ENCODE measurements at regions not wholly inside any gene's neighbourhood (a gene's known extent, or its start where the extent isn't known, plus 50 kb on each side); places are given as distances from the start of the nearest gene placed in this dataset.

DNA sequence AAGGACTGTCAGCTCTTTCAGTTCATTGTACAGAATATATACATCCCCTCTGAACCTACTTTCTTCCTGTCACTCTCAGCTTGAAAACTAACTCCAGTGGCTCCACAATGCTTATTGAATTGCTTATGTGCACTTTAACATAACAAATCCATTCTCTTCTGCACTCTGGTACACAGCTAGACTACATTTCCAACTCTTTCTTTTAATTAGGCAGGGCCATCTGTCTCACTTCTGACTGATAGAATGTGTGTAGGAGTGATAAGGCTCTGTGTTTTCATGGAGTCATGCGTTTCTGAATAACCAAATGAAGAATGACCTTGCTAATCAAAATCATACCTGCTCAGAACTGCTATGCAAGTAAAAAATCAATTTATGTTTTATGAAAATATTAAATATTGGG, 278.5 kb upstream of the CCDC179 start:
- no peak overlapping the region for H3K9ac ChIP-seq (ENCODE audit: low read length in 2 of 2)
- no peaks in the 10 kb centered on the region for H3K4me1 ChIP-seq (ENCODE audit: control insufficient read depth, insufficient read depth, low read length)
- no peaks in the 10 kb centered on the region for H3K36me3 ChIP-seq (ENCODE audit: control insufficient read depth in 2 of 2, insufficient read depth in 2 of 2, low read length in 2 of 2)
- no peak overlapping the region for H3K27ac ChIP-seq (ENCODE audit: low read length)
- no peak overlapping the region for H3K4me3 ChIP-seq (ENCODE audit: low read length in 2 of 2)
- no peaks in the 10 kb centered on the region for H3K9me3 ChIP-seq (ENCODE audit: control insufficient read depth in 2 of 2, low read length in 2 of 2)
- H3K27me3 ChIP-seq (ENCODE audit: control insufficient read depth in 1 of 2, insufficient read depth in 2 of 2, low read length in 2 of 2) = no peaks in the 10 kb centered on the region

DNA sequence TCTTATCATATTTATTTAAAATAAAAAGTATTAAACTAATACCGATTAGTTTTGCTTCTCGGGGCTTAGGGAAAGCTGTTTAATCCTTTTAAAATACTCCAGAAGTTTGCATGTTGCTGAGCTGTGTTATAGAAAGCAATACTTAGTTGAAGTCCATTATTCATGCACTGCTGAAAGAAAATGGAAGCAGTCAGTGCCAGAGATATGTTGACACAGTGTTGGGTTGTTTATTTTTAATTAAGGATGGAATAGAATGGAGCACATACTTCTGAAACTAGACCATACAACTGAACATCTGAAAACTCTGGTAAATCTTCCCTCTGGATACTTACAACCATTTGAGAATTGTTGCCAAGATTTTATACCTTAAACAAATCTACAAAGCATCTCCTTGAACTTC, 282.7 kb upstream of the CCDC179 start:
- no peaks in the 10 kb centered on the region for H3K27me3 ChIP-seq (ENCODE audit: control insufficient read depth in 1 of 2, insufficient read depth in 2 of 2, low read length in 2 of 2)
- no peak overlapping the region for H3K4me3 ChIP-seq (ENCODE audit: low read length in 2 of 2)
- no peak overlapping the region for H3K27ac ChIP-seq (ENCODE audit: low read length)
- H3K9ac ChIP-seq (ENCODE audit: low read length in 2 of 2) = no peak overlapping the region
- H3K9me3 ChIP-seq (ENCODE audit: control insufficient read depth in 2 of 2, low read length in 2 of 2) = no peaks in the 10 kb centered on the region
- H3K4me1 ChIP-seq (ENCODE audit: control insufficient read depth, insufficient read depth, low read length) = no peaks in the 10 kb centered on the region
- no peaks in the 10 kb centered on the region for H3K36me3 ChIP-seq (ENCODE audit: control insufficient read depth in 2 of 2, insufficient read depth in 2 of 2, low read length in 2 of 2)

DNA sequence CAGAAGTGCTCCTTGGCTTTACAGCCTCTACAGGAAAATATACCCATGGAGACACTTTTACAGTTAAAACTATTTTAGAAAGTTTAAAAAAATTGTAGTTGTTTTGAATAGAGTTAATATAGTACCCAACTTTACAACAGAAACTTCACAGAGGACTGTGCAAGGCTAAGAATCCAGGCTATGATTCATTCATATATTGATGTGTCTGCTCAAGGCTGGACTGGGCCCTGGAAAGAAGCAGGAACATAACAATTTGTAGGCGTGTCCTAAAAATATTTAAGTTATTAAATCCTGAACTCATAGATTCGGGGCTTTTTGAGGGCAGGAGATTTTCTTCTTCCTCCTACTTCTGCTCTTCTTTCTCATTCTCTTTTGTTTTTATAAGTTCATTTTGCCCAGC, 291.5 kb upstream of the CCDC179 start:
- Histone ChIP-seq H3K4me1 (ENCODE audit: control insufficient read depth, insufficient read depth, low read length) (no peaks in the 10 kb centered on the region), H3K27me3 (ENCODE audit: control insufficient read depth in 1 of 2, insufficient read depth in 2 of 2, low read length in 2 of 2) (no peaks in the 10 kb centered on the region), H3K9ac (ENCODE audit: low read length in 2 of 2) (no peak overlapping the region), H3K9me3 (ENCODE audit: control insufficient read depth in 2 of 2, low read length in 2 of 2) (no peaks in the 10 kb centered on the region), H3K36me3 (ENCODE audit: control insufficient read depth in 2 of 2, insufficient read depth in 2 of 2, low read length in 2 of 2) (no peaks in the 10 kb centered on the region), H3K27ac (ENCODE audit: low read length) (no peak overlapping the region), H3K4me3 (ENCODE audit: low read length in 2 of 2) (no peak overlapping the region)

DNA sequence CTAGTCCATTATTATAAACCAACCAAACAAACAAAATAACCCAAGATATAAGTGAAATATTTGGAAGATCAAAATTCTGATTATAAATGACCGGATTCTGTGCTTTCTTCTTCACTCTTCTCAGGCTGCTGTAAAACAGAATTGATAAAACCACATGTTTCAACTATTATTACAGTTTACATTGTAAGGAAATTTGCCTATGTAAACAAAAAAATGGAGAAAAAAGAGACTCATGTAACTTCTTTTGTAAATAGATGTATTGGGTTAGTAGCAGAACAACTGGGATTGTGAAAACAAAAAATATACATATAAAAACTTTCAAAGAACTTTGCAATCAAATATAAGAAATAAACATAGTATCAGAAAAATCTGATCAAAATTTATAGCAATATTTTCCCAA, 295.2 kb upstream of the CCDC179 start:
- no peak overlapping the region for H3K27ac ChIP-seq (ENCODE audit: low read length)
- no peaks in the 10 kb centered on the region for H3K9me3 ChIP-seq (ENCODE audit: control insufficient read depth in 2 of 2, low read length in 2 of 2)
- no peaks in the 10 kb centered on the region for H3K36me3 ChIP-seq (ENCODE audit: control insufficient read depth in 2 of 2, insufficient read depth in 2 of 2, low read length in 2 of 2)
- H3K27me3 ChIP-seq (ENCODE audit: control insufficient read depth in 1 of 2, insufficient read depth in 2 of 2, low read length in 2 of 2) = no peaks in the 10 kb centered on the region
- H3K4me3 ChIP-seq (ENCODE audit: low read length in 2 of 2) = no peak overlapping the region
- H3K4me1 ChIP-seq (ENCODE audit: control insufficient read depth, insufficient read depth, low read length) = no peaks in the 10 kb centered on the region
- no peak overlapping the region for H3K9ac ChIP-seq (ENCODE audit: low read length in 2 of 2)

DNA sequence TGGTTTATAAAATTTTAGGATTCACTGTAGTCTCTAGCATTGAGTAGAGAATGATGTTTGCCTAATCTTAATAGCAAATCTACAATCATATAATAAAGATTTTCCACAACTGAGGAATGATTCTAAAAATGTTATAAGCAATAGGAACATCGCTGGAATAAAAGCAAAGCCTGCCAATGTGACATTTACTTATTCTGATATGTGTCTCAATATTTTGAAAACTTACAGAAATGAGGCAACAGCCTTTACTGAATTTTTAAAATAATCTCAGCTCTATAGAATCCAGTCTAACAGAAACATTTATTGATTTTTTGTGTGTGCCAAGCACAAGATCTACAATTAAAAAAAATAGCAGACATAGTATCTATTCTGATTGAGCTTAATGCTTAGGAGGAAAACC, 303.7 kb upstream of the CCDC179 start:
- H3K27ac ChIP-seq (ENCODE audit: low read length) = no peak overlapping the region
- no peaks in the 10 kb centered on the region for H3K4me1 ChIP-seq (ENCODE audit: control insufficient read depth, insufficient read depth, low read length)
- no peak overlapping the region for H3K4me3 ChIP-seq (ENCODE audit: low read length in 2 of 2)
- H3K27me3 ChIP-seq (ENCODE audit: control insufficient read depth in 1 of 2, insufficient read depth in 2 of 2, low read length in 2 of 2) = no peaks in the 10 kb centered on the region
- H3K9ac ChIP-seq (ENCODE audit: low read length in 2 of 2) = no peak overlapping the region
- H3K36me3 ChIP-seq (ENCODE audit: control insufficient read depth in 2 of 2, insufficient read depth in 2 of 2, low read length in 2 of 2) = no peaks in the 10 kb centered on the region
- no peaks in the 10 kb centered on the region for H3K9me3 ChIP-seq (ENCODE audit: control insufficient read depth in 2 of 2, low read length in 2 of 2)

DNA sequence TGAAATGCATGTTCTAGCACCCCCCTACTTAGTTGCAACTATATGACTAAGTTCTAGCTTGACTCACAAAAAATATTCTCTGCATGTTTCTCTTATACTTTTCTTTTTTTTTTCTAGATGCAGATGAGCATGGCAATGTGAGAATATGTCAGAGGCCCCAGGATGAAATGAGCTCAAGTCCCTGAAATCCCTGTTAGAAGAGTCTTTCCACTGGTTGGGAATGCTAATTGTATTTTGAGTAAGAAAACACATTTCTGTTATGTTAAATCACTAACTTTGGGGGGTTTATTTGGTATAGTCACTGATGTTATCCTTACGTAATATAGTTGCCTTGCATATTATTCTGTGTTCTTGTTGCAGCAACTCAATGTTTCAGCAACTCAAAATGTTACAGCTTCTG, 306.1 kb upstream of the CCDC179 start:
- H3K9me3 ChIP-seq (ENCODE audit: control insufficient read depth in 2 of 2, low read length in 2 of 2) = no peaks in the 10 kb centered on the region
- no peak overlapping the region for H3K27ac ChIP-seq (ENCODE audit: low read length)
- H3K9ac ChIP-seq (ENCODE audit: low read length in 2 of 2) = no peak overlapping the region
- no peaks in the 10 kb centered on the region for H3K27me3 ChIP-seq (ENCODE audit: control insufficient read depth in 1 of 2, insufficient read depth in 2 of 2, low read length in 2 of 2)
- H3K4me1 ChIP-seq (ENCODE audit: control insufficient read depth, insufficient read depth, low read length) = no peaks in the 10 kb centered on the region
- H3K36me3 ChIP-seq (ENCODE audit: control insufficient read depth in 2 of 2, insufficient read depth in 2 of 2, low read length in 2 of 2) = no peaks in the 10 kb centered on the region
- no peak overlapping the region for H3K4me3 ChIP-seq (ENCODE audit: low read length in 2 of 2)

DNA sequence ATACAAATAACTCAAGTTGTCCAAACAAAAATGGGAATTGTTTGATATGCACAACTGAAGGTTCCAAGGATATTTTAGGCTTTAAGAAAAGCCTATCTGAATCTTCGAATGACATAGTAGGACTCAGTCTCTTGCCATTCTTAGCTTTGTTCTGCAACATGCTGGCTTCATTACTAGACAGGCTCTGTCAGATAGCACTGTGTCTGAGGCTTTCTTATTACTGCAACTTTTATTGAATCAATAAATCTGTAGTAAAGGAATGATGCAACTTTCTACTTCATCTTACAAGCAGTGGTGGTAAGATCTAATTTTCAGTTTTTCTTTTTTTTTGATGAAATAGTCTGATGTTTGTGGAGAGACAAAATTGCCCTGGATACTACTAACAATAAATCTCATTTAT, 319.3 kb upstream of the CCDC179 start:
- no peaks in the 10 kb centered on the region for H3K27me3 ChIP-seq (ENCODE audit: control insufficient read depth in 1 of 2, insufficient read depth in 2 of 2, low read length in 2 of 2)
- no peak overlapping the region for H3K4me3 ChIP-seq (ENCODE audit: low read length in 2 of 2)
- no peaks in the 10 kb centered on the region for H3K4me1 ChIP-seq (ENCODE audit: control insufficient read depth, insufficient read depth, low read length)
- H3K36me3 ChIP-seq (ENCODE audit: control insufficient read depth in 2 of 2, insufficient read depth in 2 of 2, low read length in 2 of 2) = no peaks in the 10 kb centered on the region
- no peak overlapping the region for H3K9ac ChIP-seq (ENCODE audit: low read length in 2 of 2)
- no peak overlapping the region for H3K27ac ChIP-seq (ENCODE audit: low read length)
- no peaks in the 10 kb centered on the region for H3K9me3 ChIP-seq (ENCODE audit: control insufficient read depth in 2 of 2, low read length in 2 of 2)

DNA sequence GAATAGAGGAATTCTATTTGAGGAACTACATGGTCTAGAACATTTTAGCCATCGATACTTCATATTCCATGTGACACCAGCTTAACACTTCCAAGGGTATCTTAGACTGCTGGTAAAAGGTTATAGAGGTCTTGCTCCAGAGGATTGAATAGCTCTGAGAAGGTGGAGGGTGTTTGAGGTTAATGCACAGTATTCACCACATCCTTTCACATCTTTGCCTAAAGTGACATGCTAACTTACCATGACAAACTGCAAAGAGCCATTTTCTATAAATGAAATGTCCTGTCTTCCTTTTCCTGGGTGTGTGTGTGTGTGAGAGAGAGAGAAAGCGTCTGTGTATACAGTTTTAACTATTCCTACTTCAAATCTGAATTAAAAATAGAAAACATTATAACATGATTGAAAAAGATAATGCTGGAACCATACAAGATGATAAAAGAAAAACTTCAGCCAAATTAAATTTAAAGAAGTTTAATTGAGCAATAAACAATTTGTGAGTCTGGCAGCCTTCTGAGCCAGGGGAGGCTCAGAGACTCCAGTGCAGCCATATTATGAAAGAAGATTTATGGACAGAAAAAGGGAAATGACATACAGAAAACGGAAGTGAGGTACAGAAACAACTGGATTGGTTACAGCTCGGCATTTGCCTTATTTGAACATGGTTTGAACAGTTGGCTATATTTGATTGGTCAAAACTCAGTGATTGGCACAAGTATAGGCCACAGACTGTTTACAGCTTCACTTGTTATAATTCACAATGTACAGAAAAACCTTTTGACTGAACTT, 320.9 kb upstream of the CCDC179 start:
- no peaks in the 10 kb centered on the region for H3K4me1 ChIP-seq (ENCODE audit: control insufficient read depth, insufficient read depth, low read length)
- H3K9ac ChIP-seq (ENCODE audit: low read length in 2 of 2) = no peak overlapping the region
- no peaks in the 10 kb centered on the region for H3K36me3 ChIP-seq (ENCODE audit: control insufficient read depth in 2 of 2, insufficient read depth in 2 of 2, low read length in 2 of 2)
- H3K9me3 ChIP-seq (ENCODE audit: control insufficient read depth in 2 of 2, low read length in 2 of 2) = no peaks in the 10 kb centered on the region
- no peaks in the 10 kb centered on the region for H3K27me3 ChIP-seq (ENCODE audit: control insufficient read depth in 1 of 2, insufficient read depth in 2 of 2, low read length in 2 of 2)
- no peak overlapping the region for H3K4me3 ChIP-seq (ENCODE audit: low read length in 2 of 2)
- no peak overlapping the region for H3K27ac ChIP-seq (ENCODE audit: low read length)

DNA sequence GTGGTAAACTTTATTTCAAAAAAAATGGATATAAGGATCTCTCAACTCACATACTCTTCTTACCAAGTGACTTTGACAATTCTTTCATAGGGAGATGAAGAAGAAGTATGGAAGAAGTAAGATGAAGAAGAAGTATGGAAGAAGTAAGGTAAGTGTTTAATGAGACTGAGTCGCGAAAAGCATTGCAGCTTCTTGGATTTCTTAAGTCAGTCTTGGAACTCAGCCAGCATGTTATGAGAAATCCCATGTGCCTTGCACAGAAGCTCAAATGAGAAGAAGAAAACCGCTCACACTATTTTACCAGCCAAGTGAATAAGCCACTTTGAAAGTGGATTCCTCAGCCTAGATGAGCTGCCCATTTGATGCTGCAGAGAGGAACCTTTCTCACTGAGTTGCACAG, 332.0 kb upstream of the CCDC179 start:
- Histone ChIP-seq H3K4me3 (ENCODE audit: low read length in 2 of 2) (no peak overlapping the region), H3K4me1 (ENCODE audit: control insufficient read depth, insufficient read depth, low read length) (no peaks in the 10 kb centered on the region), H3K27me3 (ENCODE audit: control insufficient read depth in 1 of 2, insufficient read depth in 2 of 2, low read length in 2 of 2) (no peaks in the 10 kb centered on the region), H3K9ac (ENCODE audit: low read length in 2 of 2) (no peak overlapping the region), H3K36me3 (ENCODE audit: control insufficient read depth in 2 of 2, insufficient read depth in 2 of 2, low read length in 2 of 2) (no peaks in the 10 kb centered on the region), H3K27ac (ENCODE audit: low read length) (no peak overlapping the region), H3K9me3 (ENCODE audit: control insufficient read depth in 2 of 2, low read length in 2 of 2) (no peaks in the 10 kb centered on the region)

DNA sequence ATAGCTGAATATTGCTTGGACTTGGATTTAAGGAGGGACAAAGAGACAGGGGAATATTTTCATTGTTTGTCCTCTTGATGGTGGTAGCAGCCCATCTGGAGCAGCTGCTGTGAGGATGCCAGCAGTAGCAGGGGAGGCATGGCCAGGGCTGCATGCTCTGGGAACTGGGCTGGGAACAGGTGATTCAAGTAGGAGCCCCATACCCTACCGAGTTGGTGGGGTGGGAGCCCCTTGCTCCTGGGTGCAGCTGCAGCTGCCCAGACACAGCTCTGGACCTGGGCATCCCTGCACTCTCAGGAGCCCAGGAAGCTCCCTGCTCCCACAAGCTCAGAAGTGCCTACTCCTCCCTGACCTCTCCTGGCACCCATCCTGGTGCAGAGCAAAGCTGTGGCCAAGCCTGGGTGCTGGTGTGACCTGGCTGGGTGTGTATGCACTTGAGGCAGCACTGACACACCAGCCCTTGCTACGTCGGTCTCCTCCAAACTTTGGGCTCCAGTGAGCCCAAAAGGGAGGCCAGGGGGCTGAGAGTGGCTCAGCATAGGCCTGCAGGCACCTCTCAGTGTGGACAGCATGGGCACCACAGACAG, 341.8 kb upstream of the CCDC179 start:
- Histone ChIP-seq H3K36me3 (ENCODE audit: control insufficient read depth in 2 of 2, insufficient read depth in 2 of 2, low read length in 2 of 2) (no peaks in the 10 kb centered on the region), H3K27ac (ENCODE audit: low read length) (no peak overlapping the region), H3K4me1 (ENCODE audit: control insufficient read depth, insufficient read depth, low read length) (no peaks in the 10 kb centered on the region), H3K27me3 (ENCODE audit: control insufficient read depth in 1 of 2, insufficient read depth in 2 of 2, low read length in 2 of 2) (no peaks in the 10 kb centered on the region), H3K4me3 (ENCODE audit: low read length in 2 of 2) (no peak overlapping the region), H3K9me3 (ENCODE audit: control insufficient read depth in 2 of 2, low read length in 2 of 2) (no peaks in the 10 kb centered on the region), H3K9ac (ENCODE audit: low read length in 2 of 2) (no peak overlapping the region)

DNA sequence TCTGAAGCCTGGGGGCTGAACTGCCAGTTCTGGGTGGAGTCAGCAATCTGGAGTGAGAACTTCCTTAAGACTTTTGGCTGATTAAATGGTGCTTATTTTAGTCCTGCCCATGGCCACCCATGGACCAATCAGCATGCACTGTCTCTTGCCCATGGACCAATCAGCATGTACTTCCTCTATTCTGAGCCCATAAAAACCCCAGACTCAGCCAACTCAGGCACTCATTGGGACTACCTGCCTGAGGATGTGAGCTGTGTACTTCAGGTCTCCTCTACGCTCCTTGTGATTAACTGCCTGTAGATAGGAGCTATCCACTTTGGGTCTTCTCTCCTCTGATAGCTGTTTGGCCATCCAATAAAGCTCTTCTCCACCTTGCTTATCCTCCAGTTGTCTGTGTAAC, 342.3 kb upstream of the CCDC179 start:
- no peak overlapping the region for H3K4me3 ChIP-seq (ENCODE audit: low read length in 2 of 2)
- H3K27me3 ChIP-seq (ENCODE audit: control insufficient read depth in 1 of 2, insufficient read depth in 2 of 2, low read length in 2 of 2) = no peaks in the 10 kb centered on the region
- no peak overlapping the region for H3K27ac ChIP-seq (ENCODE audit: low read length)
- H3K36me3 ChIP-seq (ENCODE audit: control insufficient read depth in 2 of 2, insufficient read depth in 2 of 2, low read length in 2 of 2) = no peaks in the 10 kb centered on the region
- no peak overlapping the region for H3K9ac ChIP-seq (ENCODE audit: low read length in 2 of 2)
- no peaks in the 10 kb centered on the region for H3K4me1 ChIP-seq (ENCODE audit: control insufficient read depth, insufficient read depth, low read length)
- no peaks in the 10 kb centered on the region for H3K9me3 ChIP-seq (ENCODE audit: control insufficient read depth in 2 of 2, low read length in 2 of 2)

All from stomach smooth muscle (tissue), 2 donors.